Natural killer cell (primary cell): ENCODE measurements at regions not wholly inside any gene's neighbourhood (a gene's known extent, or its start where the extent isn't known, plus 50 kb on each side); places are given as distances from the start of the nearest gene placed in this dataset.

Experiments used
- ATAC-seq, 3 donors: fragments of 150-1000 bp in 2 of 3; fragments of 200-7000 bp in 1 of 3; cut with Tn5 transposase; 1 replicate in 1 of 3; 2 replicates in 2 of 3; pipeline ENCODE4 v1.10.0; 2021; ENCODE audit warnings: mild to moderate bottlenecking in 2 of 3, moderate library complexity in 2 of 3
- DNase-seq, 2 donors: peaks; one replicate each; pipeline versions ENCODE4 v3.0.0 to v3.0.0-alpha.2; 2013 to 2021; ENCODE audit warnings: mixed read lengths in 1 of 2
- H3K27ac ChIP-seq: one replicate; pipeline ENCODE4 v1.5.1; 2013; ENCODE audit warnings: mild to moderate bottlenecking, low read length
- H3K27me3 ChIP-seq: one replicate; pipeline ENCODE4 v1.6.1; 2013; ENCODE audit warnings: low read length; ENCODE audit not compliant: control insufficient read depth, insufficient read depth
- H3K36me3 ChIP-seq: one replicate; pipeline ENCODE4 v1.6.1; 2013; ENCODE audit warnings: low read length; ENCODE audit not compliant: control insufficient read depth, insufficient read depth
- H3K4me1 ChIP-seq: one replicate; pipeline ENCODE4 v1.6.1; 2013; ENCODE audit warnings: low read length; ENCODE audit not compliant: control insufficient read depth, insufficient read depth
- H3K4me3 ChIP-seq: one replicate; pipeline ENCODE4 v1.5.1; 2013; ENCODE audit warnings: low read length
- H3K9me3 ChIP-seq: one replicate; pipeline ENCODE4 v1.6.1; 2013; ENCODE audit warnings: low read length; ENCODE audit not compliant: control insufficient read depth, insufficient read depth
- H3K27ac Mint-ChIP-seq, 2 donors: one replicate each; pipeline ENCODE4 v1.8.0; 2022; ENCODE audit warnings: mild to moderate bottlenecking in 2 of 2, mixed read lengths in 2 of 2, moderate library complexity in 1 of 2
- H3K27me3 Mint-ChIP-seq, 2 donors: one replicate each; pipeline ENCODE4 v1.8.0; 2022; ENCODE audit warnings: low read depth in 2 of 2, mixed read lengths in 2 of 2
- H3K36me3 Mint-ChIP-seq: one replicate; pipeline ENCODE4 v1.8.0; 2022; ENCODE audit warnings: mixed read lengths
- H3K4me1 Mint-ChIP-seq, 2 donors: one replicate each; pipeline ENCODE4 v1.8.0; 2022; ENCODE audit warnings: mixed read lengths in 2 of 2
- H3K4me3 Mint-ChIP-seq: one replicate; pipeline ENCODE4 v1.8.0; 2022; ENCODE audit warnings: mild to moderate bottlenecking, moderate library complexity, mixed read lengths
- H3K9me3 Mint-ChIP-seq, 2 donors: one replicate each; pipeline ENCODE4 v1.8.0; 2022; ENCODE audit warnings: mixed read lengths in 2 of 2
- CTCF ChIP-seq: fragments of 200-600 bp; IDR thresholded peaks from one replicate; pipeline ENCODE4 v1.8.0; 2022; ENCODE audit warnings: antibody characterized with exemption
- WGBS: methylation state at CpG from one replicate; pipeline ENCODE4 v1.1.7; 2013; ENCODE audit warnings: missing lambda C conversion rate; ENCODE audit not compliant: insufficient coverage; 5-methylcytosine and 5-hydroxymethylcytosine counted together
- intact Hi-C: fragments of 100-400 bp; cut with micrococcal nuclease; formaldehyde crosslinking; loops from one replicate; pipeline ENCODE4 v1.14.2; 2022

GRCh38 chr15:38128921-38129320 is 123.7 kb upstream of the SPRED1 start:
- Mint-ChIP-seq H3K27ac (no peak overlapping the region), H3K4me1 (peaks cover 0 to 5% of the 10 kb centered on the region in 2 donors), H3K36me3 (no peaks in the 10 kb centered on the region), H3K27me3 (peaks cover 11 to 31% of the 10 kb centered on the region in 2 donors), H3K4me3 (no peak overlapping the region), H3K9me3 (no peaks in the 10 kb centered on the region)
- peaks cover 2% of the 10 kb centered on the region for H3K27me3 ChIP-seq
- H3K27ac ChIP-seq: no peak overlapping the region
- H3K9me3 ChIP-seq: no peaks in the 10 kb centered on the region
- peaks cover 13% of the 10 kb centered on the region for H3K4me1 ChIP-seq
- no peaks in the 10 kb centered on the region for H3K36me3 ChIP-seq
- no peak for DNase-seq
- intact Hi-C loops: no loop called here
- 93% methylated on average over 1 of the region's 2 CpGs for WGBS
- no peak for ATAC-seq
- no peak overlapping the region for H3K4me3 ChIP-seq
- TF ChIP-seq CTCF: no peak

- Histone ChIP-seq H3K36me3 (no peaks in the 10 kb centered on the region), H3K27me3 (peaks cover 2% of the 10 kb centered on the region), H3K27ac (no peak overlapping the region), H3K4me3 (no peak overlapping the region), H3K4me1 (peaks cover 13% of the 10 kb centered on the region), H3K9me3 (no peaks in the 10 kb centered on the region)
- intact Hi-C loops: no loop called here
- DNase-seq (no peak), ATAC-seq (no peak)
- H3K27me3 Mint-ChIP-seq: peaks cover 14 to 35% of the 10 kb centered on the region in 2 donors
- H3K4me3 Mint-ChIP-seq: no peak overlapping the region
- no peaks in the 10 kb centered on the region for H3K9me3 Mint-ChIP-seq
- TF ChIP-seq CTCF: no peak
- H3K36me3 Mint-ChIP-seq: no peaks in the 10 kb centered on the region
- H3K4me1 Mint-ChIP-seq: peaks cover 0 to 5% of the 10 kb centered on the region in 2 donors
- 26% methylated on average over 11 of the region's 12 CpGs for whole genome bisulfite sequencing
- no peak overlapping the region for H3K27ac Mint-ChIP-seq
Measured at GRCh38 chr15:38129531-38130204, 123.0 kb upstream of the SPRED1 start.

GRCh38 chr15:38130205-38130567 is 122.5 kb upstream of the SPRED1 start:
- intact Hi-C loops: no loop called here
- Histone ChIP-seq H3K4me1 (peaks cover 13% of the 10 kb centered on the region), H3K4me3 (no peak overlapping the region), H3K27me3 (peaks cover 2% of the 10 kb centered on the region), H3K36me3 (no peaks in the 10 kb centered on the region), H3K27ac (no peak overlapping the region), H3K9me3 (no peaks in the 10 kb centered on the region)
- 80% methylated on average over 8 of the region's 8 CpGs for WGBS
- Mint-ChIP-seq H3K27me3 (peaks cover 18 to 39% of the 10 kb centered on the region in 2 donors), H3K4me3 (no peak overlapping the region), H3K9me3 (no peaks in the 10 kb centered on the region), H3K27ac (no peak overlapping the region), H3K4me1 (peaks cover 0 to 5% of the 10 kb centered on the region in 2 donors), H3K36me3 (no peaks in the 10 kb centered on the region)
- DNase-seq (no peak), ATAC-seq (no peak)
- no peak for TF ChIP-seq CTCF
